Glomerular visceral epithelial cell (primary cell): ENCODE measurements at regions not wholly inside any gene's neighbourhood (a gene's known extent, or its start where the extent isn't known, plus 50 kb on each side); places are given as distances from the start of the nearest gene placed in this dataset.

ENCODE experiments used
- DNase-seq: peaks from one replicate; pipeline ENCODE4 v3.0.0-alpha.2; 2016; ENCODE audit errors: extremely low spot score

- DNase-seq, result no peak
Measured at GRCh38 chr3:14286887-14287500, 108.4 kb downstream of the LSM3 start.

GRCh38 chr3:14288177-14288788 lies 109.7 kb downstream of the LSM3 start:
- no peak for DNase-seq

- no peak for DNase-seq
Measured at GRCh38 chr3:14288833-14289451, 110.3 kb downstream of the LSM3 start.

- peak; percentile 85 for DNase-seq
Measured at GRCh38 chr3:14289590-14290461, 111.2 kb downstream of the LSM3 start.

- no peak for DNase-seq
Measured at GRCh38 chr3:14290631-14291385, 111.6 kb upstream of the SLC6A6 start.

GRCh38 chr3:14295037-14295436 lies 107.4 kb upstream of the SLC6A6 start:
- no peak for DNase-seq

- peak; percentile 37 for DNase-seq
Measured at GRCh38 chr3:14295801-14296200, 106.6 kb upstream of the SLC6A6 start.

GRCh38 chr3:14297305-14297704 lies 105.1 kb upstream of the SLC6A6 start:
- DNase-seq, result no peak

- no peak for DNase-seq
Measured at GRCh38 chr3:14297784-14298236, 104.6 kb upstream of the SLC6A6 start.

GRCh38 chr3:14298442-14298841 lies 104.0 kb upstream of the SLC6A6 start:
- DNase-seq, result no peak

GRCh38 chr3:14298991-14299555 lies 103.3 kb upstream of the SLC6A6 start:
- DNase-seq, result no peak

- DNase-seq, result no peak
Measured at GRCh38 chr3:14299767-14300166, 102.6 kb upstream of the SLC6A6 start.

- no peak for DNase-seq
Measured at GRCh38 chr3:14300721-14301399, 101.5 kb upstream of the SLC6A6 start.

- DNase-seq, result no peak
Measured at GRCh38 chr3:14301558-14301957, 100.8 kb upstream of the SLC6A6 start.

- DNase-seq, result no peak
Measured at GRCh38 chr3:14303336-14304100, 98.9 kb upstream of the SLC6A6 start.

- DNase-seq, result no peak
Measured at GRCh38 chr3:14304101-14305045, 98.0 kb upstream of the SLC6A6 start.

- no peak for DNase-seq
Measured at GRCh38 chr3:14305324-14305723, 97.1 kb upstream of the SLC6A6 start.

- no peak for DNase-seq
Measured at GRCh38 chr3:14306142-14306541, 96.3 kb upstream of the SLC6A6 start.
